ENCODE measurements at regions not wholly inside any gene's neighbourhood (a gene's known extent, or its start where the extent isn't known, plus 50 kb on each side); places are given as distances from the start of the nearest gene placed in this dataset.

- TF ChIP-seq CTCF (IDR thresholded peaks at IDR 0.05; ENCODE audit: low read depth, low read length): no peak
- DNase-seq (ENCODE audit: extremely low read depth, low read depth): no peak
Observed at GRCh38 chr10:126840576-126841135, 64.6 kb upstream of the DOCK1 start.

- no peak for DNase-seq (ENCODE audit: extremely low read depth, low read depth)
- no peak for TF ChIP-seq CTCF (IDR thresholded peaks at IDR 0.05; ENCODE audit: low read depth, low read length)
Observed at GRCh38 chr10:126841341-126841895, 63.8 kb upstream of the DOCK1 start.

- no peak for DNase-seq (ENCODE audit: extremely low read depth, low read depth)
- TF ChIP-seq CTCF (IDR thresholded peaks at IDR 0.05; ENCODE audit: low read depth, low read length): no peak
Observed at GRCh38 chr10:126842356-126842755, 62.9 kb upstream of the DOCK1 start.

- no peak for DNase-seq (ENCODE audit: extremely low read depth, low read depth)
- no peak for TF ChIP-seq CTCF (IDR thresholded peaks at IDR 0.05; ENCODE audit: low read depth, low read length)
Observed at GRCh38 chr10:126842836-126843235, 62.4 kb upstream of the DOCK1 start.

GRCh38 chr10:126843299-126843934 is 61.8 kb upstream of the DOCK1 start:
- DNase-seq (ENCODE audit: extremely low read depth, low read depth): no peak
- no peak for TF ChIP-seq CTCF (IDR thresholded peaks at IDR 0.05; ENCODE audit: low read depth, low read length)

- TF ChIP-seq CTCF (IDR thresholded peaks at IDR 0.05; ENCODE audit: low read depth, low read length): no peak
- no peak for DNase-seq (ENCODE audit: extremely low read depth, low read depth)
Observed at GRCh38 chr10:126844406-126844805, 60.8 kb upstream of the DOCK1 start.

- no peak for TF ChIP-seq CTCF (IDR thresholded peaks at IDR 0.05; ENCODE audit: low read depth, low read length)
- DNase-seq (ENCODE audit: extremely low read depth, low read depth): no peak
Observed at GRCh38 chr10:126846469-126846868, 58.8 kb upstream of the DOCK1 start.

Measured in AG09319 (cell line).